ENCODE measurements at regions not wholly inside any gene's neighbourhood (a gene's known extent, or its start where the extent isn't known, plus 50 kb on each side); places are given as distances from the start of the nearest gene placed in this dataset.

DNA sequence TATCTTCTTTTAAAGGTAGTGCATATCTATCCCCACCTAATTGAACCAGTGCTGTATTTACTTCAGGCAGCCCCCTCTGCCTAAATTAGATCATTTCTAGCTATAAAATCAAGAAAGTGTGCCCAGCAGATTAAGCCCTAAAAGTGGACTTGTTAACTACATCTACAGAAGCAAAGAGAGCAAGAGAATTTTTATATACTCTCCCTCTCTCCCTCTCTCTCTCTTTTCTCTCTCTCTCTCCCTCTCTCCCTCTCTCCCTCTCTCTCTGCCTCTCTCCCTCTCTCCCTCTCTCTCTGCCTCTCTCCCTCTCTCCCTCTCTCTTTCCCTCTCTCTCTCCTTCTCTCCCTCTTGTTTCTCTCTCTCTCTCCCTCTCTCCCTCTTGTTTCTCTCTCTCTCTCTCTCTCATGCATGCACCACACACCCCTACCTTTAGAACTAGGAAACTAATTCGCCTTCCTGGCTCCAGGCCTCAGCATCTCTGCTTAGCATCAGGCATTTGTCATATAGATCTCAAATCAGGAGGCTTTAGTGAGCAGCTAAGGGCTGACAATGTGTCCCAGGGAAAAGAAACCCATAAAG is 71.4 kb downstream of the FOXA2 start:
- Histone ChIP-seq H3K9me3 (ENCODE audit: low read length) (no peaks in the 10 kb centered on the region), H3K79me2 (ENCODE audit: insufficient read depth, low read length) (no peaks in the 10 kb centered on the region), H4K20me1 (ENCODE audit: insufficient read depth, low read length) (no peaks in the 10 kb centered on the region), H3K9ac (ENCODE audit: insufficient read depth, low read depth, low read length) (peak overlapping the region; percentile 63), H3K27me3 (ENCODE audit: control insufficient read depth in 1 of 2, insufficient read depth in 2 of 2, low read length in 2 of 2) (no peaks in the 10 kb centered on the region), H3K36me3 (replicated peaks in 1 of 2; ENCODE audit: control insufficient read depth in 1 of 2, insufficient read depth in 2 of 2, low read length in 2 of 2) (no peaks in the 10 kb centered on the region), H3K4me3 (replicated peaks in 1 of 3; ENCODE audit: insufficient read depth in 1 of 3, low read depth in 2 of 3, low read length in 3 of 3) (peak overlapping the region in 2 of 3 experiments; percentile 27 to 47; a peak in 4 of 6 replicates), H2AFZ (ENCODE audit: low read length) (no peak overlapping the region), H3K27ac (ENCODE audit: extremely low read length, insufficient read depth, low read length) (peak overlapping the region; percentile 92), H3K4me1 (ENCODE audit: insufficient read depth, low read length) (peaks cover 88% of the 10 kb centered on the region), H3K4me2 (ENCODE audit: low read depth, low read length) (peak overlapping the region; percentile 82)
- DNase-seq (ENCODE audit: low spot score) (no peak), ATAC-seq (no peak; the same call in 2 of the 3 replicates), FAIRE-seq (no peak)
- no TSS peak for BruUV-seq (replicated peaks)
- in situ Hi-C loops (cut with HindIII; ENCODE audit: extremely low pct_ligation_motif_present, low pct_unique_long_range_greater_than_20kb): loop anchor here (5.0 kb wide), 1 partner anchor 64 kb away; no protein-coding TSS in a partner anchor
- 77% methylated on average over 1 of the region's 1 CpG for WGBS (ENCODE audit: low lambda C conversion rate)
- intact Hi-C loops (cut with micrococcal nuclease; ENCODE audit: unreplicated experiment): loop anchor here (1.0 to 5.0 kb wide), 8 partner anchors 11 to 844 kb away; partner anchors contain the start of gene FOXA2
- CTCF ChIA-PET (ENCODE audit: low intra/inter-chr PET ratio, low total read pairs): no interaction called here
- POLR2A ChIA-PET: interaction anchor here (0.7 to 10.7 kb wide), 34 partner anchors 11 to 1378 kb away, joined by 3 to 501 read pairs (median 7); partner anchors contain the start of genes FOXA2, NAPB and NXT1
- TF ChIP-seq SRSF1 (optimal IDR thresholded peaks at IDR 0.05; ENCODE audit: low read depth, low read length) (peak; percentile 75), PCBP1 (IDR thresholded peaks at IDR 0.05; ENCODE audit: borderline replicate concordance, low read depth, low read length) (peak; percentile 86; the same call in 1 of the 2 replicates), ZNF547 (CRISPR knock-in tag; IDR thresholded peaks at IDR 0.05) (no peak), RBM39 (IDR thresholded peaks at IDR 0.05; ENCODE audit: low read depth, low read length, poor library complexity, severe bottlenecking) (peak; percentile 82), ZBTB20 (CRISPR knock-in tag; IDR thresholded peaks at IDR 0.05; ENCODE audit: borderline replicate concordance, low read depth) (peak; percentile 9; the same call in 1 of the 2 replicates), HNRNPK (IDR thresholded peaks at IDR 0.05; ENCODE audit: low read depth, low read length, poor library complexity, severe bottlenecking) (peak; percentile 97), RBFOX2 (IDR thresholded peaks at IDR 0.05; ENCODE audit: low read depth, low read length) (peak; percentile 72), REL (CRISPR knock-in tag; conservative IDR thresholded peaks at IDR 0.05) (0 out of 2 replicates have a peak, but pooled peaks have one; percentile 16), ZZZ3 (CRISPR knock-in tag; IDR thresholded peaks at IDR 0.05; ENCODE audit: borderline replicate concordance) (0 out of 2 replicates have a peak, but pooled peaks have one; percentile 15), SP4 (CRISPR knock-in tag; IDR thresholded peaks at IDR 0.05) (peak; percentile 28; the same call in 1 of the 2 replicates), POLR2G (IDR thresholded peaks at IDR 0.05; ENCODE audit: low read depth, low read length) (peak; percentile 12; the same call in 1 of the 2 replicates), NRL (CRISPR knock-in tag; IDR thresholded peaks at IDR 0.05; ENCODE audit: borderline replicate concordance) (no peak), ZNF614 (CRISPR knock-in tag; IDR thresholded peaks at IDR 0.05; ENCODE audit: borderline replicate concordance) (no peak), NAIF1 (CRISPR knock-in tag; IDR thresholded peaks at IDR 0.05; ENCODE audit: borderline replicate concordance) (peak; percentile 6; the same call in 1 of the 2 replicates)
- TF ChIP-seq, protein P1, sequence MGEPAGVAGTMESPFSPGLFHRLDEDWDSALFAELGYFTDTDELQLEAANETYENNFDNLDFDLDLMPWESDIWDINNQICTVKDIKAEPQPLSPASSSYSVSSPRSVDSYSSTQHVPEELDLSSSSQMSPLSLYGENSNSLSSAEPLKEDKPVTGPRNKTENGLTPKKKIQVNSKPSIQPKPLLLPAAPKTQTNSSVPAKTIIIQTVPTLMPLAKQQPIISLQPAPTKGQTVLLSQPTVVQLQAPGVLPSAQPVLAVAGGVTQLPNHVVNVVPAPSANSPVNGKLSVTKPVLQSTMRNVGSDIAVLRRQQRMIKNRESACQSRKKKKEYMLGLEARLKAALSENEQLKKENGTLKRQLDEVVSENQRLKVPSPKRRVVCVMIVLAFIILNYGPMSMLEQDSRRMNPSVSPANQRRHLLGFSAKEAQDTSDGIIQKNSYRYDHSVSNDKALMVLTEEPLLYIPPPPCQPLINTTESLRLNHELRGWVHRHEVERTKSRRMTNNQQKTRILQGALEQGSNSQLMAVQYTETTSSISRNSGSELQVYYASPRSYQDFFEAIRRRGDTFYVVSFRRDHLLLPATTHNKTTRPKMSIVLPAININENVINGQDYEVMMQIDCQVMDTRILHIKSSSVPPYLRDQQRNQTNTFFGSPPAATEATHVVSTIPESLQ (CRISPR knock-in tag; conservative IDR thresholded peaks at IDR 0.05): no peak
- TF ChIP-seq, protein P2, sequence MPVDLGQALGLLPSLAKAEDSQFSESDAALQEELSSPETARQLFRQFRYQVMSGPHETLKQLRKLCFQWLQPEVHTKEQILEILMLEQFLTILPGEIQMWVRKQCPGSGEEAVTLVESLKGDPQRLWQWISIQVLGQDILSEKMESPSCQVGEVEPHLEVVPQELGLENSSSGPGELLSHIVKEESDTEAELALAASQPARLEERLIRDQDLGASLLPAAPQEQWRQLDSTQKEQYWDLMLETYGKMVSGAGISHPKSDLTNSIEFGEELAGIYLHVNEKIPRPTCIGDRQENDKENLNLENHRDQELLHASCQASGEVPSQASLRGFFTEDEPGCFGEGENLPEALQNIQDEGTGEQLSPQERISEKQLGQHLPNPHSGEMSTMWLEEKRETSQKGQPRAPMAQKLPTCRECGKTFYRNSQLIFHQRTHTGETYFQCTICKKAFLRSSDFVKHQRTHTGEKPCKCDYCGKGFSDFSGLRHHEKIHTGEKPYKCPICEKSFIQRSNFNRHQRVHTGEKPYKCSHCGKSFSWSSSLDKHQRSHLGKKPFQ (CRISPR knock-in tag; IDR thresholded peaks at IDR 0.05; ENCODE audit: insufficient replicate concordance): peak; percentile 9
- TF ChIP-seq, protein P3, sequence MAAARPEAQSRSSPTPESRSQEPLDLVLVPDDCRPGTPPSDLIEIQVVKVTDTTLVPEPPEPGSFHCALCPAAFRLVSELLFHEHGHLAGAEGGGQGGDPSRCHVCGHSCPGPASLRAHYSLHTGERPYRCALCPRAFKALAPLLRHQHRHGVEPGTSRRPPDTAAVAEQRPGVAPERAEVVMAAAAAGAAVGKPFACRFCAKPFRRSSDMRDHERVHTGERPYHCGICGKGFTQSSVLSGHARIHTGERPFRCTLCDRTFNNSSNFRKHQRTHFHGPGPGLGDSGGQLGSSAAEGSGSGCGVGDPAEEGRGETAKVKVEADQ (CRISPR knock-in tag; IDR thresholded peaks at IDR 0.05; ENCODE audit: borderline replicate concordance): peak; percentile 11; the same call in 1 of the 2 replicates

Measured in HepG2 (cell line).